DOHH2 (cell line): ENCODE measurements at regions not wholly inside any gene's neighbourhood (a gene's known extent, or its start where the extent isn't known, plus 50 kb on each side); places are given as distances from the start of the nearest gene placed in this dataset.

Experiments
- CTCF ChIP-seq: fragments of 200-600 bp; sonication (generic); IDR thresholded peaks from one replicate; pipeline ENCODE4 v1.5.1; 2014; ENCODE audit warnings: antibody characterized with exemption, mild to moderate bottlenecking, low read depth, low read length; ENCODE audit not compliant: poor library complexity, severe bottlenecking
- EZH2phosphoT487 ChIP-seq: fragments of 200-600 bp; sonication (generic); IDR thresholded peaks from 2 replicates; pipeline ENCODE4 v1.6.1; 2017; ENCODE audit warnings: borderline replicate concordance, mild to moderate bottlenecking, antibody characterized with exemption, low read length, moderate library complexity, mixed read lengths

- TF ChIP-seq EZH2phosphoT487 (no peak), CTCF (no peak)
Measured at GRCh38 chr11:105201166-105201565, 61.6 kb upstream of the CARD18 start.
